ENCODE measurements at regions not wholly inside any gene's neighbourhood (a gene's known extent, or its start where the extent isn't known, plus 50 kb on each side); places are given as distances from the start of the nearest gene placed in this dataset.

DNA sequence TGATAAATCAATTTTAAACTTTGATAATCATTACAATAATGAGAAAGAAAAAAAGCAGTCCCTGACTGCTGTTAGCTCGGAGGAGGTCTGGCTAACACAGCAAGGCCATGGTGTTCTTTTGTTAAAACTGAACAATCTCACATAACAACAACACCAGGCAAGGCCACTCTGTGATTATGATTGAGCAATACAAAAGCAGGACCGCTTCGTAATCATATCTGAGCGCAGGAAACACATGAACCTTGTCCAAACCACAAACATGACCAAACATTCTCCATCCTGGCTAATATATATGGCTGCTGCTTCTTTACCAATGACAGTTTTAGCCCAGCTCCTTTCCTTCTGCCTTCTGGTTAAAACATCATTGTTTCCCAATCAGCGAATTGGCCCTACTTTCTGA, 76.8 kb upstream of the DDX53 start:
- no peak overlapping the region for H3K27ac ChIP-seq
- no peak overlapping the region for H3K4me3 ChIP-seq
- H3K9me3 ChIP-seq = no peaks in the 10 kb centered on the region
- no peaks in the 10 kb centered on the region for H3K36me3 ChIP-seq
- no peaks in the 10 kb centered on the region for H3K4me1 ChIP-seq
- H3K27me3 ChIP-seq = no peaks in the 10 kb centered on the region
- DNase-seq (ENCODE audit: low spot score in 2 of 2) = no peak
- TF ChIP-seq, protein P1, sequence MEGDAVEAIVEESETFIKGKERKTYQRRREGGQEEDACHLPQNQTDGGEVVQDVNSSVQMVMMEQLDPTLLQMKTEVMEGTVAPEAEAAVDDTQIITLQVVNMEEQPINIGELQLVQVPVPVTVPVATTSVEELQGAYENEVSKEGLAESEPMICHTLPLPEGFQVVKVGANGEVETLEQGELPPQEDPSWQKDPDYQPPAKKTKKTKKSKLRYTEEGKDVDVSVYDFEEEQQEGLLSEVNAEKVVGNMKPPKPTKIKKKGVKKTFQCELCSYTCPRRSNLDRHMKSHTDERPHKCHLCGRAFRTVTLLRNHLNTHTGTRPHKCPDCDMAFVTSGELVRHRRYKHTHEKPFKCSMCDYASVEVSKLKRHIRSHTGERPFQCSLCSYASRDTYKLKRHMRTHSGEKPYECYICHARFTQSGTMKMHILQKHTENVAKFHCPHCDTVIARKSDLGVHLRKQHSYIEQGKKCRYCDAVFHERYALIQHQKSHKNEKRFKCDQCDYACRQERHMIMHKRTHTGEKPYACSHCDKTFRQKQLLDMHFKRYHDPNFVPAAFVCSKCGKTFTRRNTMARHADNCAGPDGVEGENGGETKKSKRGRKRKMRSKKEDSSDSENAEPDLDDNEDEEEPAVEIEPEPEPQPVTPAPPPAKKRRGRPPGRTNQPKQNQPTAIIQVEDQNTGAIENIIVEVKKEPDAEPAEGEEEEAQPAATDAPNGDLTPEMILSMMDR (IDR thresholded peaks at IDR 0.05) = no peak
- intact Hi-C loops (cut with DNase I) = no loop called here

DNA sequence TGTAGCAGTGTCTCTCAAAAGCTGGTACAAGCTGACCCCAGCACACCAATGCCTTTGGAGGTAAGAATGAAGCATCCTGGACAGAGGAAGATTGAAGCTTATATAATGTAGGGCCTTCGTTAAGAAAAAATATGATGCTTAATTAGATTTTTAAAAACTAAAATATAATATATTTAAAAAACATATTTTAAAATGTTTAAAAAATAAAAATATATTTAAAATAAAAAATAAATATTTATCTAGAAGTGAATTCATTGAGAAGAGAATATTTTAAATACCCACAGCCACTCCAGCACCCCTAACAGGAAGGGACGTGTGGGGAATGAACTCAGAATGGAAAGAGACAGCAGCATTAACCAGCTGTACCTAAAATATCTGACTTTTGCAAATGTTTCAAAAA, 65.1 kb upstream of the DDX53 start:
- H3K9me3 ChIP-seq = no peaks in the 10 kb centered on the region
- no peak for DNase-seq (ENCODE audit: low spot score in 2 of 2)
- TF ChIP-seq, protein P1 (IDR thresholded peaks at IDR 0.05) = no peak
- H3K27ac ChIP-seq = no peak overlapping the region
- H3K4me3 ChIP-seq = no peak overlapping the region
- H3K4me1 ChIP-seq = no peaks in the 10 kb centered on the region
- intact Hi-C loops (cut with DNase I) = no loop called here
- H3K27me3 ChIP-seq = no peaks in the 10 kb centered on the region
- H3K36me3 ChIP-seq = no peaks in the 10 kb centered on the region

DNA sequence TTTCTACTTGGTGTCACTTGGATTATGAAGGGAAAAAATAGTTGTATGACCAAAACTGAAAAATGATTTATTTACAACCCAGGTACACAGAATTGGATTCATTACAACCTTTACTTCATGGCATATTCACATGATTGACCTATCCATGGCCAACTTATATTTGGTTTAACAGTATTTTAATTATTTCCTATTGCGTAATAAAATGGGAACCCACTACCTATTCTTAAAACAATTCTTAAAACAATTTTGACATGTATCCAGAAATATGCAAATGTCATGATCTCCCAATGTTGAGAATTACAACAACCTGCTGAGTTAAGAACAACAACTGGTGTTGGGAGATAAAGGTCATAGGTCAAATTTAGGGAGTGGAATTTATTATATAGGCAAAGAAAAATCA, 54.8 kb upstream of the DDX53 start:
- TF ChIP-seq, protein P1 (IDR thresholded peaks at IDR 0.05) = no peak

More for the DNA sequence above, 54.8 kb upstream of the DDX53 start:
- intact Hi-C loops (cut with DNase I) = no loop called here
- Histone ChIP-seq H3K4me3 (no peak overlapping the region), H3K27me3 (no peaks in the 10 kb centered on the region), H3K36me3 (no peaks in the 10 kb centered on the region), H3K27ac (no peak overlapping the region), H3K4me1 (no peaks in the 10 kb centered on the region), H3K9me3 (no peaks in the 10 kb centered on the region)
- DNase-seq (ENCODE audit: low spot score in 2 of 2) = no peak

Data from ascending aorta (tissue), 2 donors.